Glomerular visceral epithelial cell (primary cell): ENCODE measurements at regions not wholly inside any gene's neighbourhood (a gene's known extent, or its start where the extent isn't known, plus 50 kb on each side); places are given as distances from the start of the nearest gene placed in this dataset.
A peak's percentile ranks its signal among the peaks of the same experiment; 100 is the strongest.
"Not testable (repeated sequence)": the region's sequence is repeated elsewhere in the genome, so short reads cannot be mapped to it uniquely, and the experiment has no call there.

Experiments used
- DNase-seq: peaks from one replicate; pipeline ENCODE4 v3.0.0-alpha.2; 2016; ENCODE audit errors: extremely low spot score

DNA sequence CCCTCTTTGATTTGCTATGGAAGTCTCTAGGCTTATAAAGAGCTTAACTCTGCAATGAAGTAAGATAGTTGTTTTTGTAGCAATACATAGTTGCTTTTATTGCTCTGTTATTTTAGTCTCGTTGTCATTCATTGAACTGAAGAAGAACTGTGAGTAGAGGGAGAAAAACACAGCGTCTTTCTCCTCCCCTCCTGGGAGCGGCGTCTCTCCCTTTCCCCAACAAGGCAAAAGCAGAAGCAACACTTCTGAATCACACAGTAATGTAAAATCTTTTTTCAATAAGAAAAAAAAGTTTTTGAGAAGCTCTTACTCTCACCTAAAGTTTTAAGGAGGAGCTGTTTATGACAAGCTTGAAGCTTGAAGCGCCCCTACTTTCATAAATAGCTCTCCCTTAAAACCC lies 119.3 kb upstream of the SLC7A14 start:
- DNase-seq: no peak

DNA sequence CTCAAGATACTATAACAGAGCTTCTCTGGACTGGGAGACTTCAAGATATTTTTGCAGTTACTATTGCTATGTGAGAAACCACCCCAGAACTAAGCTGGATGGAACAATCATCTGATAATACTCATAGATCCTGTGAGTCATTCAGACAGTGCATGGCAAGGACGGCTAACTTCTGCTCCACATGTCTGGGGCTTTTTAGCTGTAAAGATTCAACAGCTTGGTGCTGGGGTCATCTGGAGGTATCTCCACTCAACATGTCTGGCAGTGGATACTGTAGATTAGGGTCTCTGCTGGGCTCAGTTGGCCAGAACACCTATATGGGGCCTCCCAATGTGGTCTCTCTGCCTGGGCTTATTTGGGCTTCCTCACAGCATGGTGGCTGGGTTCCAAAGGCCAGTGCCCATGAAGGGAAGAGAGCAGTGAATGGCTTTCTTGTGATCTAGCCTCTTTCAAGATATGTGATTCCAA lies 117.3 kb upstream of the SLC7A14 start:
- DNase-seq: peak; percentile 53

DNA sequence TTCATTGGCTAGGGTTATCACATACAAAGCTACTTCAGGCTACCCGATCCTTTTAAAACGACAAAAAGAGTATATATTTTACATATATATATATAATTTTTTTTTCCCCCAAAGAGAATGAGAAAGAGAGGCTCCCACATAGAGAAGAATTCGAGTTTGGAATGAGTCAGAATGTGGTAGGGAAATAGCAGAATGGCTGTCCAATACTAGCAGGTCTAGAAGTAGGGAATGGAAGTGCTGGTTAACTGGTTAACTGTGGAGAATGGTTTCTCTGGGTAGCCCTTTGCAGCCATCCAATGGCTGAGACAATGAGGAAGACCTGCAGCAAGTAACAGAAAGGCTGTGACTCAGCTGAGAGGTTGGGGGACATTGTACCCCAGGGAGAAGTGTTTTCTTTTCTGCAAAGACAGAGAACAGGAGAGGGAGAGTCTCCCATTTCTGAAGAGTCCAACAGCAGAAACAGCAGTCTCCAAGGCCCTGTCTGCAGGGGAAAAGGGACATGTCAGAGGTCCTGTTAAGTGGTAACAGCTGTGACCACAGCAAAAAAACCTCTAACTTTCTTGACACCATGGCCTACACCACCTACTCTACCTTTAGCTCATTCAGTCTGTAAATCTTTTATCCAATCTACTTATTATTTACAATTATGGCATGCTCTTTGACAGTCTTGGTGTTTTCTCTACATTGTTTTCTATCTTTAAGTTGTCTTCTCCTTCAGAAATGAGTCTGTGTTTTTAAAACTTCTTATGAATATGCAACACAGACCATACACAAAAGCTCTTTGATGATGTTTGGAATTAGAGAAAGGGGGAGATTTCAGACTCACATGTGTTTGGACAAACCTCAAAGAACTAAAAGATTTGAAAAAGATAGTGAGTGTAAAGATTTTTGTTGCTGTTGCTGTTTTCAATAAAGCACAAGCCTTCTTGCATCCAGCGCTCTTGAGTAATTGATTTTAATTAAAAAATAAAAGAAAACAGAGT lies 116.1 kb upstream of the SLC7A14 start:
- no peak for DNase-seq

DNA sequence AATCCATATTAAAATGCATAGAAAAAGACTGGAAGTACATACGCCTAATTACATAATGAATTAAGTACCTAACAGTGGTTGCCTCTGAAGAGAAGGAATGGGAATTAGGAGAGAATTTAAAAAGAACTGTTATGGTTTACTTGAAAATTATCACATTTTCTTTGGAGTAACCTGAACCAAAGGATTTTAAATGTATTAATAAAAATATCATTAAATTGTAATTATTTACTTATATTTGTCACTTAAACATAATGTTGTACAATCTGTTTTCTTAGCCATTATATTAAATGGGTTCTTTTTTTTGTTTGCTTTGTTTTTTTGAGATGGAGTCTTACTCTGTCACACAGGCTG lies 114.2 kb upstream of the SLC7A14 start:
- no peak for DNase-seq

DNA sequence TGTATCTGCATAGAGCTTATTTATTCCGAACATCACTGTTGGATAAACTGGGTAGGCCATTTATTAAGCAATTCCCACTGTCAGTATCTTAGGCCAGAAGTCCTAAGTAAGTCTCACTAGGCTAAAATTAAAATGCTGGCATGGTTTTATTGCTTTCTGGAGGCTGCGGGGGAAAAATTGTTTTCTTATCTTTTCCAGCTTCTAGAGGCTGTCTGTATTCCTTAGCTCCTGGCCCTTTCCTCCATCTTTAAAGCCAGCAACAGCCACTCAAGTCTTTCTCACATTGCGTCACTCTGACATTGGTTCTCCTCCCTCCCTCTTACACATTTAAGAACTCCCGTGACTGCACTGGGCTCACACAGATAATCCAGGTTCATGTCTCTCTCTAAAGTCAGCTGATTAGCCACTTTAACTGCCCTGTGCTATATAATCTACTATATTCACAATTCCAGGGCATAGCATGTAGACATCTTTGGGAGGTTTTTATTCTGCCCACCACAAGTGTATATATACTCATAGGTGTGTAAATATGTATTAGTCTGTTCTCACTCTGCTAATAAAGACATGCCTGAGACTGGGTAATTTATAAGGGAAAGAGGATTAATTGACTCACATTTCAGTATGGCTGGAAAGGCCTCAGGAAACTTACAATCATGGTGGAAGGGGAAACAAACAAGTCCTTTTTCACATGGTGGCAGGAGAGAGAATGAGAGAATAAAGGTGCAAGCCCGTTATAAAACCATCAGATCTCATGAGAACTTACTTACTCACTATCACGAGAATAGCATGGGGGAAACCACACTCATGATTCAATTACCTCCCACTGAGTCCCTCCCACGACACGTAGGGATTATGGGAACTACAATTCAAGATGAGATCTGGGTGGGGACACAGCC lies 113.5 kb upstream of the SLC7A14 start:
- DNase-seq: no peak

DNA sequence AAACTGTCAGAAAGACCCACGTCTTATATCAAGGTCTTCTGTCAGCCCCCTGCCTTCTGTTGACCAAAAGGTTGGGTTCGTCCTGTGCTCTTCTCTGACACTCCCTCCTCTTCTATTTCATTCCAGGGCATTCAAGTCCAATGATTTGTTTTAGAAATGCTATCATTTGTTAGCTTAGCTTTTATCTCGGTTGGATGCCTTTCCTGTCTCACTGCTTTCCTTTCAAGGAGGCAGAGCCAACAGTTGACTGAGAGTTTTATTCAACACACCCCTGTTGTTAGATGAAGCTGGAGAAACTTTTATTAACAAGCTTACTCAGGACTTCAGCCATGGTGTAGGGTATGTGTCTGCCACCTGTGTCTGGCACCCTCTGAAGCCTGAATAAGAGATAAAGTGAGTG lies 112.0 kb upstream of the SLC7A14 start:
- DNase-seq: no peak

DNA sequence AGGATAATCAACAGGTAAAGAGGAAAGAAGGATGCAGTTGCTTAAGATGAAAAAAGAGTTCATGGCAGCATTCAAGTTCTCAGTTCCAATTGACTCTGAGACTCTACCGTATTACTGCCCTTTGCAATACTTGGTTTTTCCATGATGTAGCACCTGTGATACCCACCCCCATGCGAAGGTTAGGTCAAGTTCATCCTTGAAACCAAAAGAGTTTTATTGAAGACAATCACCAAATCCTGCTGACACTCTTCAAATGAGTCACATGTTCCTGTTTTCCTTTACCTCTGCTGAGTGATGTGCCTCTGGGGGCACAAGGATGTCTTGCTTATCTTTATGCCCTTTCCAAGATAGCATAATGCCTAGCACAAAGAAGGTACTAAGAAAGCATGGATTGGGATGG lies 111.3 kb upstream of the SLC7A14 start:
- DNase-seq: no peak

DNA sequence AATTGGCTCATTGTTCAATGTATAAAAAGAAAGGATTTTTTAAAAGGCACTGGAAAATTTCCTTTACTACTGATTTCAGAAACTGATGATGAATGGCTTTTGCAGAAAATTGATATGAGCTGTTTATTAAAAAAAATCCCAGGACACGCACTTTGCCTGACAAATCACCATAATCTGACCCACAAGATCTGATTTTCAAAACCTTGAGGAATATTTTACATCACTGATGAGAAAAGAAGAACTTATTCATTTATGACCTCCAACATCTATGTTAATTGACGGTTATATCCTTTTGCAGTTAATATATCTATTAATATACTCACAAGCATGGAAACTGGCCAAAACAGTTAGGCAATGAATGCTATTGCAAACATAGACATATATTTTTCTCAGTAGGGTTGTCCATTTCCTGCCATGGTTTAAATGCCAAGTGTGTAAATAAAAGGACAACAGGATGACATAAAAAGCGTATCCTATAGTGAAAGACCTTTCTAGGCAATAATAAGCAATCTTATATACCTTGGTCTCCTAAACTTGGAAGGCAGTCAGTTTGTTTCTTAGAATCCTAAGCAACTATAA lies 109.7 kb upstream of the SLC7A14 start:
- DNase-seq: no peak

DNA sequence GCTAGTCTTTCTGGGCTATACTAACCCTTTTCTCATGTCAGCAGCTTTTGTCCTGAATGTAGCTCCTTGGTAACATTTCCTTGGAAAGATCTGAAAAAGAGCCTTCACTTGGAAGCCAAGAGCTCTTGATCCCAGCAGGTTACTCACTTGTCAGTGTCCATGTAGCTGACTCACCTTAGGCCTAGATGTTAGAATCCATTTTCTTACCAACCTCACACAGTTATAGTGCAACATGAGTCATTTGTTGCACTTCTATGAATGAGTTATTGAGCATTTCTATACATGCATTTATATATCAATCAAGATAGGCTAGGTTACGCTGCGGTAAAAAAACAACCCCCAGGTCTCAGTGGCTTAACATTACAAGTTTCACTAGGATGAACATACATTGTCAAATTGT lies 106.8 kb upstream of the SLC7A14 start:
- DNase-seq: peak; percentile 17

DNA sequence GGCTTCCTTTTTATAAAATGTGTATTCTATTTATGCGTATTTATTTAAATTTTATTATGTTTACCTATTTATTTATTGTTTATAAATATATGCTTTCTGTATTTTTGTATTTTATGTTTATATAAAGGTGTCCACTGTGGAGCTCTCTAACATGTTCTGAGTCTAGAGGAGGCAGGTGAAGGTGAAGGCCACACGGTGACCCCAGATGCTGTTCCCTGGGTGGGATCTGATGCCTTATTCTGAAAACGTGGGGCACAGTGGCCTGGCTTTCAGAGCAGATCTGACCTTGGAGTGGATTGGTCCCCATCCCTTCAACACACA lies 104.7 kb upstream of the SLC7A14 start:
- DNase-seq: no peak

DNA sequence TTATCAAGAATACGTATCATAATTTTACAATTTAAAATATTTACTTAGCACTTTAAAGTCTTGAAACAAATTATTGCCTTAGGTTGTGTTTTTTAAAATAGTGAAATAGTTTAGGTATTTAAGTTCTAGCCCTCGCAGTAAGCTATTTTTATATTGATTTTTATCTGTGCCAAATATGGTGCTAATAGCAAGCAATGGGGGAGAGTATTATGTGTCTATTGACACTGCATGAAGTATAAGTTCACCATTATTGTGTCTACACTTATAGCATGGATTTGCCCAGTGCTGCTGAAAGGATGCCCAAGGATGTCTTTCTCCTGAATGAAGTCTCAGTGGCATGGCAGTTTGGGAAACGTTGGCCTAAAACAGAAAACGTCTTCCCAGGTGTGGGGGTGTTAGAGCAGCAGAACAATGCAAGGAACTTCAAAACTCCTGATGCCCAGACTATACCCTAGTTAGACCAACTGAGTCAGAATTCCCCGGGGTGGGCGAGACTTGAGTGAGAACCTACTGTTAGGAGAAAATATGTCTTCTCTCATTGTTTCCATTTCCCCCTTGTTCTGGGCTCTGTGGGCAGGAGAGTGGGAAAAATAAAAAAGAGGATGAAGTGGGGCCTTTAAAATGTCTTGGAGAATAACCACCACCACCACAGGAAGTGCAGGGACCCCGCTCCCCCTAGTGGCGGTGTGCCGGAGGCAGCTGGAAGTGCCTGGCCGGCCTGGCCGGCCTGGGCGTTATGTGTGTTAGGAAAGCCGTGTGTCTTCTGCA lies 104.2 kb upstream of the SLC7A14 start:
- peak; percentile 56 for DNase-seq

DNA sequence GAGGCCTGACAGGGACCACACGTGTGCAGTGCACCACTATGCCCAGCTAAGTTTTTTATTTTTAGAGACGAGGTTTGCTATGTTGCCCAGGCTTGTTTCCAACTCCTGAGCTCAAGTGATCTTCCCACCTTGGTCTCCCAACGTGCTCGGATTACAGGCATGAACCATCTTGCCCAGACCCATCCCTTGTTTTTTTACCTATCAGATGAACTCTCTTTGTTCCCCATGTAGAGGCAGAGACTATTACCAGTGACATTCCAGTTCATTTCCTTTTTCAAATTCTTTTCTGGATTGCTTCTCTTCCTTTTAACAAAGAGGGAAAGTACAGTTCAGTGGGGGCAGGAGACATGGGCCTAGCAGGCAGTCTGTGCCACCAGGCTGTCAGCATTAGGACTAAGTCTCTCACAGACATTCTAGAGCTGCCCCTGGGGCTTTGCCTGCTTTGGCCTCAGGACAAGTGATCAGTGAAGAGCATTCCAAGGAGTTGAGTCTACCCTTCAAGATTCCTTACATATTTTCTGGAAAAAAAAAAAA lies 103.5 kb upstream of the SLC7A14 start:
- peak; percentile 92 for DNase-seq

DNA sequence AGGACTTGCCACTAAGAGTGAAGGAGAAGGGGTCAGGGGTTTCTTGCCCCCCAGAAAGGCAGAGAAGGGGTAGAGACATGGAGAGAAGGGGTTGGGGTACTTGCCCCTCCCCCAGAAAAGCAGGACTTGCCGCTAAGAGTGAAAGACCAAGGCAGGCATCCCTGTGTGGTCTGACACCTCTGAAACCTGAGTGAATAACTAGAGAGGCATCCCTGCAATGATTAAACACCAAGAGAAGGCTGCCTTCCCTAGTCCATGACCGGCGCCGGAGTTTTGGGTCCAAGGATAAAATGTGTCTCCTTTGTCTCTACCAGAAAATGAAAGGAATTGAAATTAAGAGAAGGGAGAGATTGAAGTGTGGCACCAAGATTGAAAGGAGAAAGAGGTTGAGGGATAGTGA lies 102.3 kb upstream of the SLC7A14 start:
- DNase-seq: peak; percentile 47

DNA sequence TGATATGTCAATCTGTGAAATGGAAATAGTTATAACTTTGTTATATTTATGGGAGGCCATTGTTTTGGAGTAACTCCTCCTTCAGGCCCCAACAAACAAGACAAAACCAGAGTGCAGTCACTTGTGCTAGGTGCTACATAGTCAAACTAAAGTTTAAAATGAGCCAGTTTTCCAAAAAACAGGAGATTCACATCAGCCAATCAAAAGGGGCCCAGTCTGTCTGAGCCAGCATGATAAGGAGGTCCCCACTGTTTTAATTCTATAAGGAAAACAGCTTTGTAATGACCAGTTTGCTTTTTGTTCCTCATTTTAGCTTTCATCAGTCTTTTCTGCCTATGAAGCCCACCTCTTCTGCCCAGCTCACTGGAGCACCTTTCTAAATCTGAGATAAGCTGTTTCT lies 94.7 kb upstream of the SLC7A14 start:
- no peak for DNase-seq

DNA sequence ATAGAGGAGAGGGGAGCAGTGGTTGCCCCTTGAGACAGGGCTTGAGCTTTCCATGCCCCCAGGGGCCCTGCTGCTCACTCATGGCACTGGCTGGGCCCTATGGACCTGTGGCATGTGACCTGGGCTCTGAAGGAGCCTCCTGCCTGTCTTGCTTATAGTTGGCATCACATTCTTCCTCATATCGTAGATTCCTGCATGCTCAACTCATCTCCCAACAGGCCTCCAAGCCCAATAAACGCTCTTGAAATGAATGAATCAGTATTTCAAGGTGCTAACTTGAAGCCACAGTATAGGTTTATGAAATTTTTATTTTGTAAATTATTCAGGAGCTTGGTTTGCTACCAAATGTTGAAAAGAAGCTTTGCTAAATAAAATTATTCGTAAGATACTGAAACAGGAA lies 93.3 kb upstream of the SLC7A14 start:
- no peak for DNase-seq

DNA sequence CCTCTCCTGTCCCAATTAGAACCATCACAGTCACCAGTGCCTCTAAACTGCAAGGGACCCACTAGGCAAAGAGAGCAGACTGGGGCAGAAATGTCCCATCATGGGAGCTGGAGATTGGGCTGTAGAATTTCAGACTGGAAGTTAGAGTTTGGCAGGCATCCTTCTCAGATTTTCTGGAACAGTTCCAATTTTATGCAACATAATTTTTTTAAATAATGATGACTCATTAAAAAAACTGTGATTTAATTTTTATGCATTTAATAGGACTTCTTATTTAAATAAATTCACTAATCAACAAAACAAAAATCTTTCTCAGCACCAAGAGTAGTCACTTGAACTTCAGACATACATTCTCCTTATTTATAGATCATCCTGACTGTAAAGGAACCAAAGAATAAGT lies 84.6 kb upstream of the SLC7A14 start:
- no peak for DNase-seq

DNA sequence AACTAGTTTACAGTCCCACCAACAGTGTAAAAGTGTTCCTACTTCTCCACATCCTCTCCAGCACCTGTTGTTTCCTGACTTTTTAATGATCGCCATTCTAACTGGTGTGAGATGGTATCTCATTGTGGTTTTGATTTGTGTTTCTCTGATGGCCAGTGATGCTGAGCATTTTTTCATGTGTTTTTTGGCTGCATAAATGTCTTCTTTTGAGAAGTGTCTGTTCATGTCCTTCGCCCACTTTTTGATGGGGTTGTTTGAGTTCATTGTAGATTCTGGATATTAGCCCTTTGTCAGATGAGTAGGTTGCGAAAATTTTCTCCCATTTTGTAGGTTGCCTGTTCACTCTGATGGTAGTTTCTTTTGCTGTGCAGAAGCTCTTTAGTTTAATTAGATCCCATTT lies 77.1 kb upstream of the SLC7A14 start:
- DNase-seq: not testable (repeated sequence)

DNA sequence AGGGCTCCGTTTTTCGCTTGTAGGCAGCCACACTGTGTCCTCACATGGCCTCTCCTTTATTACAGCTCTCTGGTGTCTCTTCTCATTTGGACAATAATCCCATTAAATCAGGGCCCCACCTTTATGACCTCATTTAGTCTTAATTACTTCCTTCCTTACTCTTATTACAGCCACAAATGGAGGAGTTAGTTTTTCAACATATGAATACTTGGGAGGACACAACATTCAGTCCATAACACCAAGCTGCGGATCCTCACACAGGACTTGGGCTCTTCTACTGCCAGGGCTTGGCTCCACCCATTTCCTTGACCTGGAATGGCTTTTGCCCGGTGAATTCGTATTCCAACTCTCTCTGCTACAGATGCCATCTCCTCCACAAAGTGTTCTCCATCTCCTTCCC lies 74.3 kb upstream of the SLC7A14 start:
- DNase-seq: no peak

DNA sequence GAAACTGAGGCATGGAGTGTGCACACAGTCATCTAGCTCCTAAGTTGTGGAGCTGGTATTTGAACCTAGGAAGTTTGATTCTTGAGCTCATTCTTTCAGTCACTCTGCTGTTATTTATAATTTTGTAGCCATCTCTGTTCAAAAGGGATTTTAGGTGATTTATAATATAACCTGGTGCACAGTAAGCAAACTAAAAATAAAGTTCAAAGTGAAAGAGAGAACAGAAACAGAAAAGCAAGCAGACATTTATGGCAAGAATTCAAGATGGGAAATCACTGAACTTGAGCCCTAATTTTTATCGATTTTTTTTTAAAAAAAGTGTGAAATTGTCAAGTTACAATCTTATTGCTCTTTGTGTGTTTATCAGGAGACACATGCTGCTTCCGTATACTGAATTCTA lies 71.4 kb upstream of the SLC7A14 start:
- DNase-seq: no peak

DNA sequence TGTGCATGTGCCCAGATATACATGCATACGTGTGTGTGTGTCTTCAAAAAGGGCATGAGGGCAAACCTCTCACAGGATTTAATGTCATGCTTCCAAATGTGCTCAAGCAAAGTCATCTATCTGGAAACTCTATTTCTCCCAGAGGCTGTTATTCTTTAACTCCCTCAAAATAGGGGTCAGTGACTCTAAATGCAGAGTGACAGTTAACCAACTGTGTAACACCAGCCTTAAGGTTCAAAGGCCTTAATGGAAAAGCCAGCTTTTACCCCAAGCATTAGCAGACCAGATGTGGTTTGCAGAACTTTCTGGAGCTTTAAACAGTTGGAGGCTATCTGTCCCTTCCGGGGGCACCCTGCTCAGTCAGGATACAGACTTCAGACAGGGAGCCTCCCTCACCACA lies 70.4 kb upstream of the SLC7A14 start:
- DNase-seq: no peak

DNA sequence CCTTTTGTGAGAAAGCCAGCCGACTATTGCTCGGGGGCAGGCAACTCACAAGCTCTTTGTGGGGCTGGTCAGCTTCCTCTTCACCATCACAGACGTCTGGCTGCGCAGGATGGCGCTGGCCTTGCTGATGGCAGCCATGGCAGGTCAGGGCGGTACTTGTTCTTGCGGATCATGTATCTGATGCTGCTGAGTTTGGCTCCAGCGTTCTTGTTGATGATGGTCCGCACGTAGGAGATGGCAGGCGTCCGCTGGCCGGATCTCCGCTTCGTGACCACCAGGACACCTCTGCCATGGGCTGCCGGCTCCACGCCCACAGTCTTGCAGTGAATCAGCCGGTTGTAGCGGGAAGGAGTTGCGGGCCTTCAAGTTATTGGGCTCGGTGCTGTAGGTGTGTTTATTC lies 67.9 kb upstream of the SLC7A14 start:
- no peak for DNase-seq
